Panc1 (cell line): ENCODE measurements at regions not wholly inside any gene's neighbourhood (a gene's known extent, or its start where the extent isn't known, plus 50 kb on each side); places are given as distances from the start of the nearest gene placed in this dataset.
"Not testable (repeated sequence)": the region's sequence is repeated elsewhere in the genome, so short reads cannot be mapped to it uniquely, and the experiment has no call there.

Experiments
- CTCF ChIP-seq: fragments of 450-650 bp; IDR thresholded peaks from 2 replicates; pipeline ENCODE4 v1.5.1; 2017; ENCODE audit warnings: mild to moderate bottlenecking
- POLR2AphosphoS5 ChIP-seq: IDR thresholded peaks from 2 replicates; pipeline ENCODE4 v1.6.1; 2012; ENCODE audit warnings: mild to moderate bottlenecking, low read depth, low read length, moderate library complexity
- SIN3A ChIP-seq: IDR thresholded peaks from 2 replicates; pipeline ENCODE4 v1.6.1; 2012; ENCODE audit warnings: low read depth, mild to moderate bottlenecking, low read length, moderate library complexity, borderline replicate concordance; ENCODE audit not compliant: insufficient read depth
- TCF7L2 ChIP-seq: IDR thresholded peaks from 2 replicates; pipeline ENCODE4 v1.6.1; 2011; ENCODE audit warnings: mild to moderate bottlenecking, low read depth, low read length, inconsistent platforms

- TF ChIP-seq CTCF, SIN3A, TCF7L2, POLR2AphosphoS5: not testable (repeated sequence)
These were observed 96.6 kb downstream of the TLR5 start for GRCh38 chr1:223046463-223046862.
